BE2C (cell line): ENCODE measurements at regions not wholly inside any gene's neighbourhood (a gene's known extent, or its start where the extent isn't known, plus 50 kb on each side); places are given as distances from the start of the nearest gene placed in this dataset.

Source experiments
- DNase-seq: peaks from one replicate; pipeline ENCODE4 v3.0.0-alpha.2; 2020
- H3K27me3 ChIP-seq: fragments of 250-450 bp; sonication (Bioruptor Pico); 2 replicates; pipeline ENCODE4 v1.5.1; 2020; ENCODE audit warnings: mild to moderate bottlenecking
- H3K36me3 ChIP-seq: fragments of 250-450 bp; sonication (Bioruptor Pico); 2 replicates; pipeline ENCODE4 v1.5.1; 2020; ENCODE audit warnings: mild to moderate bottlenecking
- H3K4me1 ChIP-seq: fragments of 250-450 bp; sonication (Bioruptor Pico); 2 replicates; pipeline ENCODE4 v1.5.1; 2020
- H3K4me3 ChIP-seq: 2 replicates; pipeline ENCODE4 v1.5.1; 2011; ENCODE audit warnings: low read depth, low read length
- H3K9me3 ChIP-seq: fragments of 250-450 bp; sonication (Bioruptor Pico); 2 replicates; pipeline ENCODE4 v1.5.1; 2020
- CTCF ChIP-seq: IDR thresholded peaks from 2 replicates; pipeline ENCODE4 v1.5.1; 2012; ENCODE audit warnings: mild to moderate bottlenecking, low read depth, low read length

GRCh38 chr12:31783996-31784645 lies 55.3 kb upstream of the AMN1 start:
- no peaks in the 10 kb centered on the region for H3K9me3 ChIP-seq
- no peaks in the 10 kb centered on the region for H3K27me3 ChIP-seq
- no peak for TF ChIP-seq CTCF
- no peak for DNase-seq
- H3K4me3 ChIP-seq, result no peak overlapping the region
- H3K36me3 ChIP-seq, result no peaks in the 10 kb centered on the region
- no peaks in the 10 kb centered on the region for H3K4me1 ChIP-seq

- no peak for TF ChIP-seq CTCF
- Histone ChIP-seq H3K27me3 (no peaks in the 10 kb centered on the region), H3K9me3 (no peaks in the 10 kb centered on the region), H3K4me3 (no peak overlapping the region), H3K36me3 (no peaks in the 10 kb centered on the region), H3K4me1 (no peaks in the 10 kb centered on the region)
- no peak for DNase-seq
These were observed 54.7 kb upstream of the AMN1 start for GRCh38 chr12:31783556-31783955.

- Histone ChIP-seq H3K4me1 (no peaks in the 10 kb centered on the region), H3K9me3 (no peaks in the 10 kb centered on the region), H3K36me3 (no peaks in the 10 kb centered on the region), H3K4me3 (no peak overlapping the region), H3K27me3 (no peaks in the 10 kb centered on the region)
- TF ChIP-seq CTCF, result no peak
- DNase-seq, result no peak
These were observed 53.2 kb upstream of the AMN1 start for GRCh38 chr12:31781894-31782540.

- Histone ChIP-seq H3K4me3 (no peak overlapping the region), H3K36me3 (no peaks in the 10 kb centered on the region), H3K4me1 (no peaks in the 10 kb centered on the region), H3K27me3 (no peaks in the 10 kb centered on the region), H3K9me3 (no peaks in the 10 kb centered on the region)
- no peak for TF ChIP-seq CTCF
- no peak for DNase-seq
These were observed 51.3 kb upstream of the AMN1 start for GRCh38 chr12:31780096-31780495.

- H3K9me3 ChIP-seq, result no peaks in the 10 kb centered on the region
- no peak overlapping the region for H3K4me3 ChIP-seq
- no peaks in the 10 kb centered on the region for H3K4me1 ChIP-seq
- DNase-seq, result no peak
- TF ChIP-seq CTCF, result no peak
- no peaks in the 10 kb centered on the region for H3K36me3 ChIP-seq
- no peaks in the 10 kb centered on the region for H3K27me3 ChIP-seq
These were observed 49.9 kb upstream of the AMN1 start for GRCh38 chr12:31778687-31779086.
